Caco-2 (cell line): ENCODE measurements at regions not wholly inside any gene's neighbourhood (a gene's known extent, or its start where the extent isn't known, plus 50 kb on each side); places are given as distances from the start of the nearest gene placed in this dataset.

Experiments
- BruUV-seq: library from RNA; stranded (reverse); fragments of 400-500 nt; replicated peaks from 2 replicates; lab custom pipeline; 2021; lab: Mats Ljungman, UMichigan
- CTCF ChIA-PET: fragments of 300-600 bp; sonication (Branson Sonifier 250); formaldehyde crosslinking; loops from one replicate; lab custom pipeline; 2022; ENCODE audit warnings: antibody characterized with exemption; lab: Charles Lee
- POLR2A ChIA-PET: fragments of 300-600 bp; sonication (Branson Sonifier 250); formaldehyde crosslinking; loops from one replicate; lab custom pipeline; 2022; ENCODE audit warnings: antibody characterized with exemption; lab: Charles Lee
- DNase-seq, 2 experiments: peaks; one replicate each; pipeline versions ENCODE4 v3.0.0 to v3.0.0-alpha.2; 2020 to 2022
- H3K27me3 ChIP-seq: replicated peaks from 2 replicates; pipeline ENCODE4 v1.6.0; 2011; ENCODE audit warnings: low read length; ENCODE audit not compliant: control insufficient read depth, insufficient read depth
- H3K36me3 ChIP-seq: 2 replicates; pipeline ENCODE4 v1.5.1; 2011; ENCODE audit warnings: low read length; ENCODE audit not compliant: control insufficient read depth, insufficient read depth
- H3K4me1 ChIP-seq: fragments of 250-450 bp; sonication (Bioruptor Pico); 2 replicates; pipeline ENCODE4 v1.5.1; 2020; ENCODE audit warnings: mild to moderate bottlenecking
- H3K4me3 ChIP-seq: 2 replicates; pipeline ENCODE4 v1.5.1; 2011; ENCODE audit warnings: low read depth, mild to moderate bottlenecking, control low read depth, low read length
- H3K9me3 ChIP-seq: fragments of 250-450 bp; sonication (Bioruptor Pico); 2 replicates; pipeline ENCODE4 v1.5.1; 2020; ENCODE audit warnings: mild to moderate bottlenecking, moderate library complexity
- H3K27ac Mint-ChIP-seq: one replicate; pipeline ENCODE4 v1.8.0; 2022; ENCODE audit warnings: mixed read lengths; ENCODE audit not compliant: unreplicated experiment
- H3K27me3 Mint-ChIP-seq: one replicate; pipeline ENCODE4 v1.8.0; 2022; ENCODE audit warnings: mixed read lengths; ENCODE audit not compliant: insufficient read depth, unreplicated experiment
- H3K36me3 Mint-ChIP-seq: one replicate; pipeline ENCODE4 v1.8.0; 2022; ENCODE audit warnings: mild to moderate bottlenecking, mixed read lengths; ENCODE audit not compliant: insufficient read depth, unreplicated experiment
- H3K4me1 Mint-ChIP-seq: one replicate; pipeline ENCODE4 v1.8.0; 2022; ENCODE audit warnings: low read depth, mixed read lengths; ENCODE audit not compliant: unreplicated experiment
- H3K4me3 Mint-ChIP-seq: one replicate; pipeline ENCODE4 v1.8.0; 2022; ENCODE audit warnings: mild to moderate bottlenecking, moderate library complexity, mixed read lengths; ENCODE audit not compliant: unreplicated experiment
- H3K9me3 Mint-ChIP-seq: one replicate; pipeline ENCODE4 v1.8.0; 2022; ENCODE audit warnings: mixed read lengths; ENCODE audit not compliant: unreplicated experiment
- CTCF ChIP-seq, 2 experiments: fragments of 200-600 bp in 1 of 2; IDR thresholded peaks; 1 replicate in 1 of 2; 2 replicates in 1 of 2; pipeline versions ENCODE4 v1.5.1 to v1.8.0; 2011 to 2022; ENCODE audit warnings: antibody characterized with exemption in 1 of 2, control low read depth in 1 of 2, inconsistent platforms in 1 of 2, low read depth in 1 of 2, low read length in 1 of 2, mild to moderate bottlenecking in 1 of 2, moderate library complexity in 1 of 2; ENCODE audit not compliant: insufficient read depth in 1 of 2, severe bottlenecking in 1 of 2, unreplicated experiment in 1 of 2
- intact Hi-C: fragments of 100-400 bp; cut with micrococcal nuclease; formaldehyde crosslinking; loops from one replicate; pipeline ENCODE4 v1.10.0; 2022; ENCODE audit not compliant: unreplicated experiment

- DNase-seq, result peak in 1 of 2 experiments; percentile 27
- H3K4me1 Mint-ChIP-seq, result no peaks in the 10 kb centered on the region
- ChIA-PET POLR2A (no interaction called here), CTCF (no interaction called here)
- no peaks in the 10 kb centered on the region for H3K27me3 Mint-ChIP-seq
- Histone ChIP-seq H3K9me3 (no peaks in the 10 kb centered on the region), H3K36me3 (no peaks in the 10 kb centered on the region), H3K4me1 (no peaks in the 10 kb centered on the region), H3K27me3 (no peaks in the 10 kb centered on the region), H3K4me3 (no peak overlapping the region)
- TF ChIP-seq CTCF (IDR thresholded peaks at IDR 0.05; ENCODE audit: insufficient read depth in 1 of 2, low read depth in 1 of 2, low read length in 1 of 2, severe bottlenecking in 1 of 2, unreplicated experiment in 1 of 2), result no peak
- H3K4me3 Mint-ChIP-seq, result no peak overlapping the region
- no peaks in the 10 kb centered on the region for H3K36me3 Mint-ChIP-seq
- no peak overlapping the region for H3K27ac Mint-ChIP-seq
- no TSS peak for BruUV-seq
- no peaks in the 10 kb centered on the region for H3K9me3 Mint-ChIP-seq
- intact Hi-C loops, result no loop called here
Measured at GRCh38 chr7:113294750-113295149, 176.4 kb upstream of the SMIM30 start.

GRCh38 chr7:113292105-113292504, 173.8 kb upstream of the SMIM30 start:
- intact Hi-C loops, result no loop called here
- CTCF ChIA-PET, result no interaction called here
- Mint-ChIP-seq H3K27me3 (no peaks in the 10 kb centered on the region), H3K9me3 (no peaks in the 10 kb centered on the region), H3K36me3 (no peaks in the 10 kb centered on the region), H3K4me3 (no peak overlapping the region), H3K27ac (no peak overlapping the region), H3K4me1 (no peaks in the 10 kb centered on the region)
- Histone ChIP-seq H3K27me3 (no peaks in the 10 kb centered on the region), H3K4me3 (no peak overlapping the region), H3K4me1 (no peaks in the 10 kb centered on the region), H3K9me3 (no peaks in the 10 kb centered on the region), H3K36me3 (no peaks in the 10 kb centered on the region)
- no peak for TF ChIP-seq CTCF (IDR thresholded peaks at IDR 0.05; ENCODE audit: insufficient read depth in 1 of 2, low read depth in 1 of 2, low read length in 1 of 2, severe bottlenecking in 1 of 2, unreplicated experiment in 1 of 2)
- POLR2A ChIA-PET, result no interaction called here
- no peak for DNase-seq
- no TSS peak for BruUV-seq

GRCh38 chr7:113291058-113291457, 172.7 kb upstream of the SMIM30 start:
- no peaks in the 10 kb centered on the region for H3K4me1 Mint-ChIP-seq
- H3K27me3 Mint-ChIP-seq, result peaks cover 3% of the 10 kb centered on the region
- H3K4me3 ChIP-seq, result no peak overlapping the region
- no peaks in the 10 kb centered on the region for H3K9me3 Mint-ChIP-seq
- TF ChIP-seq CTCF (IDR thresholded peaks at IDR 0.05; ENCODE audit: insufficient read depth in 1 of 2, low read depth in 1 of 2, low read length in 1 of 2, severe bottlenecking in 1 of 2, unreplicated experiment in 1 of 2), result no peak
- intact Hi-C loops, result no loop called here
- H3K4me3 Mint-ChIP-seq, result no peak overlapping the region
- POLR2A ChIA-PET, result interaction anchor here (0.7 kb wide), 1 partner anchor 849 kb away, joined by 6 read pairs; no protein-coding TSS in a partner anchor
- H3K36me3 ChIP-seq, result no peaks in the 10 kb centered on the region
- no peak overlapping the region for H3K27ac Mint-ChIP-seq
- H3K27me3 ChIP-seq, result no peaks in the 10 kb centered on the region
- no TSS peak for BruUV-seq
- H3K9me3 ChIP-seq, result no peaks in the 10 kb centered on the region
- CTCF ChIA-PET, result no interaction called here
- DNase-seq, result no peak
- H3K36me3 Mint-ChIP-seq, result no peaks in the 10 kb centered on the region
- H3K4me1 ChIP-seq, result no peaks in the 10 kb centered on the region
